Sigmoid colon (tissue), 6 donors: ENCODE measurements at regions not wholly inside any gene's neighbourhood (a gene's known extent, or its start where the extent isn't known, plus 50 kb on each side); places are given as distances from the start of the nearest gene placed in this dataset.

ENCODE experiments used
- DNase-seq: peaks from one replicate; pipeline ENCODE4 v3.0.0-alpha.2; 2019
- H3K27ac ChIP-seq, 4 donors: fragments of 200-600 bp; sonication (generic); one replicate each; pipeline ENCODE4 v1.5.1; 2016 to 2019; ENCODE audit warnings: mild to moderate bottlenecking in 1 of 4
- H3K27me3 ChIP-seq, 3 donors: fragments of 200-600 bp; sonication (generic); one replicate each; pipeline ENCODE4 v1.5.1; 2019; ENCODE audit warnings: mild to moderate bottlenecking in 1 of 3
- H3K36me3 ChIP-seq, 4 donors: fragments of 200-600 bp; sonication (generic); one replicate each; pipeline ENCODE4 v1.5.1; 2016 to 2019
- H3K4me1 ChIP-seq, 4 donors: fragments of 200-600 bp; sonication (generic); one replicate each; pipeline ENCODE4 v1.5.1; 2017 to 2019
- H3K4me3 ChIP-seq, 4 donors: fragments of 200-600 bp; sonication (generic); one replicate each; pipeline ENCODE4 v1.5.1; 2017 to 2019; ENCODE audit warnings: mild to moderate bottlenecking in 2 of 4, moderate library complexity in 1 of 4
- H3K9me3 ChIP-seq, 4 donors: fragments of 200-600 bp in 3 of 4; sonication (generic) in 3 of 4; one replicate each; pipeline versions ENCODE4 v1.5.1 to v1.6.1; 2013 to 2019
- CTCF ChIP-seq, 4 experiments: fragments of 450-650 bp in 3 of 4; fragments of 200-600 bp in 1 of 4; IDR thresholded peaks; one replicate each; pipeline ENCODE4 v1.5.1; 2016 to 2019; ENCODE audit warnings: antibody characterized with exemption in 4 of 4, mild to moderate bottlenecking in 3 of 4, moderate library complexity in 2 of 4
- EP300 ChIP-seq, 4 donors: sonication (generic); formaldehyde crosslinking; IDR thresholded peaks; one replicate each; pipeline ENCODE4 v1.6.1; 2017; ENCODE audit warnings: antibody characterized with exemption in 4 of 4
- POLR2A ChIP-seq, 2 donors: fragments of 450-650 bp; IDR thresholded peaks; one replicate each; pipeline ENCODE4 v1.6.1; 2016; ENCODE audit warnings: antibody characterized with exemption in 2 of 2, mild to moderate bottlenecking in 2 of 2, moderate library complexity in 2 of 2
- POLR2AphosphoS5 ChIP-seq, 4 donors: sonication (generic); formaldehyde crosslinking; IDR thresholded peaks; one replicate each; pipeline ENCODE4 v1.6.1; 2017; ENCODE audit warnings: antibody characterized with exemption in 4 of 4
- WGBS, 2 donors: extraction: QIAGEN DNeasy Blood & Tissue Kit; methylation state at CpG; one replicate each; pipeline ENCODE4 v1.1.7; 2013; 5-methylcytosine and 5-hydroxymethylcytosine counted together
- intact Hi-C: fragments of 100-400 bp; cut with DNase I; formaldehyde crosslinking; loops from one replicate; pipeline ENCODE4 v1.15.1; 2023
- donor health status: healthy with polysubstance abuse.
- donor health status: healthy.

- Histone ChIP-seq H3K4me1 (no peaks in the 10 kb centered on the region), H3K27ac (no peak overlapping the region), H3K36me3 (no peaks in the 10 kb centered on the region), H3K4me3 (no peak overlapping the region), H3K9me3 (no peaks in the 10 kb centered on the region), H3K27me3 (no peaks in the 10 kb centered on the region)
- 36 to 54% methylated on average over 2 of the region's 2 CpGs for WGBS, 2 donors
- intact Hi-C loops = no loop called here
- DNase-seq = no peak
- TF ChIP-seq POLR2A (IDR thresholded peaks at IDR 0.05) (no peak), POLR2AphosphoS5 (IDR thresholded peaks at IDR 0.05) (no peak), EP300 (IDR thresholded peaks at IDR 0.05) (no peak), CTCF (IDR thresholded peaks at IDR 0.05) (no peak)
Observed at GRCh38 chr4:181601103-181601502, 642.1 kb upstream of the TENM3 start.

- TF ChIP-seq CTCF (IDR thresholded peaks at IDR 0.05) (no peak), EP300 (IDR thresholded peaks at IDR 0.05) (no peak), POLR2A (IDR thresholded peaks at IDR 0.05) (no peak), POLR2AphosphoS5 (IDR thresholded peaks at IDR 0.05) (no peak)
- WGBS, 2 donors = 72 to 84% methylated on average over 4 of the region's 4 CpGs
- no peak for DNase-seq
- intact Hi-C loops = no loop called here
- Histone ChIP-seq H3K4me1 (no peaks in the 10 kb centered on the region), H3K27ac (no peak overlapping the region), H3K9me3 (no peaks in the 10 kb centered on the region), H3K4me3 (no peak overlapping the region), H3K27me3 (no peaks in the 10 kb centered on the region), H3K36me3 (no peaks in the 10 kb centered on the region)
Observed at GRCh38 chr4:181604546-181604945, 638.7 kb upstream of the TENM3 start.

- H3K27me3 ChIP-seq = no peaks in the 10 kb centered on the region
- no peak overlapping the region for H3K4me3 ChIP-seq
- intact Hi-C loops = no loop called here
- no peaks in the 10 kb centered on the region for H3K9me3 ChIP-seq
- no peaks in the 10 kb centered on the region for H3K36me3 ChIP-seq
- H3K4me1 ChIP-seq = no peaks in the 10 kb centered on the region
- DNase-seq = no peak
- 70 to 81% methylated on average over 1 of the region's 1 CpG for WGBS, 2 donors
- H3K27ac ChIP-seq = no peak overlapping the region
- TF ChIP-seq CTCF (IDR thresholded peaks at IDR 0.05) = no peak
- no peak for TF ChIP-seq EP300 (IDR thresholded peaks at IDR 0.05)
- no peak for TF ChIP-seq POLR2AphosphoS5 (IDR thresholded peaks at IDR 0.05)
- no peak for TF ChIP-seq POLR2A (IDR thresholded peaks at IDR 0.05)
Observed at GRCh38 chr4:181606300-181606699, 636.9 kb upstream of the TENM3 start.

- Histone ChIP-seq H3K27me3 (no peaks in the 10 kb centered on the region), H3K4me3 (no peak overlapping the region), H3K4me1 (no peaks in the 10 kb centered on the region), H3K36me3 (no peaks in the 10 kb centered on the region), H3K27ac (no peak overlapping the region), H3K9me3 (no peaks in the 10 kb centered on the region)
- intact Hi-C loops = no loop called here
- TF ChIP-seq POLR2A (IDR thresholded peaks at IDR 0.05) (no peak), EP300 (IDR thresholded peaks at IDR 0.05) (no peak), POLR2AphosphoS5 (IDR thresholded peaks at IDR 0.05) (no peak), CTCF (IDR thresholded peaks at IDR 0.05) (no peak)
- 44 to 55% methylated on average over 2 of the region's 2 CpGs for WGBS, 2 donors
- DNase-seq = no peak
Observed at GRCh38 chr4:181608181-181608580, 635.0 kb upstream of the TENM3 start.

GRCh38 chr4:181611033-181611711 is 632.0 kb upstream of the TENM3 start:
- no peak for TF ChIP-seq EP300 (IDR thresholded peaks at IDR 0.05)
- no peak for TF ChIP-seq POLR2A (IDR thresholded peaks at IDR 0.05)
- TF ChIP-seq POLR2AphosphoS5 (IDR thresholded peaks at IDR 0.05) = no peak
- TF ChIP-seq CTCF (IDR thresholded peaks at IDR 0.05) = no peak
- Histone ChIP-seq H3K27ac (no peak overlapping the region), H3K4me1 (no peaks in the 10 kb centered on the region), H3K4me3 (no peak overlapping the region), H3K9me3 (no peaks in the 10 kb centered on the region), H3K36me3 (no peaks in the 10 kb centered on the region), H3K27me3 (no peaks in the 10 kb centered on the region)
- no peak for DNase-seq
- intact Hi-C loops = no loop called here
- WGBS, 2 donors = 10 to 61% methylated on average over 15 of the region's 15 CpGs
